IPS DF 6.9 (cell line): ENCODE measurements at regions not wholly inside any gene's neighbourhood (a gene's known extent, or its start where the extent isn't known, plus 50 kb on each side); places are given as distances from the start of the nearest gene placed in this dataset.

Source experiments
- DNase-seq: peaks from one replicate; pipeline ENCODE4 v3.0.0-alpha.2; 2013; ENCODE audit warnings: low read depth, low spot score
- H3K27ac ChIP-seq: one replicate; pipeline ENCODE4 v1.5.1; 2013; ENCODE audit warnings: low read length, control low read depth
- H3K27me3 ChIP-seq: 2 replicates; pipeline ENCODE4 v1.6.1; 2013; ENCODE audit warnings: mild to moderate bottlenecking, low read length; ENCODE audit not compliant: control insufficient read depth, insufficient read depth
- H3K36me3 ChIP-seq: 2 replicates; pipeline ENCODE4 v1.6.1; 2013; ENCODE audit warnings: low read length; ENCODE audit not compliant: control insufficient read depth, insufficient read depth
- H3K4me1 ChIP-seq: 2 replicates; pipeline ENCODE4 v1.6.1; 2013; ENCODE audit warnings: low read length; ENCODE audit not compliant: control insufficient read depth, insufficient read depth
- H3K4me3 ChIP-seq: 2 replicates; pipeline ENCODE4 v1.5.1; 2013; ENCODE audit warnings: mild to moderate bottlenecking, low read length
- H3K9me3 ChIP-seq: 2 replicates; pipeline ENCODE4 v1.6.1; 2013; ENCODE audit warnings: low read length, inconsistent platforms; ENCODE audit not compliant: control insufficient read depth, insufficient read depth
- whole genome bisulfite sequencing: extraction: QIAGEN DNeasy Blood & Tissue Kit; methylation state at CpG from one replicate; pipeline ENCODE4 v1.1.7; 2013; ENCODE audit warnings: mixed read lengths, missing lambda C conversion rate; ENCODE audit not compliant: insufficient read length, insufficient coverage; 5-methylcytosine and 5-hydroxymethylcytosine counted together

DNA sequence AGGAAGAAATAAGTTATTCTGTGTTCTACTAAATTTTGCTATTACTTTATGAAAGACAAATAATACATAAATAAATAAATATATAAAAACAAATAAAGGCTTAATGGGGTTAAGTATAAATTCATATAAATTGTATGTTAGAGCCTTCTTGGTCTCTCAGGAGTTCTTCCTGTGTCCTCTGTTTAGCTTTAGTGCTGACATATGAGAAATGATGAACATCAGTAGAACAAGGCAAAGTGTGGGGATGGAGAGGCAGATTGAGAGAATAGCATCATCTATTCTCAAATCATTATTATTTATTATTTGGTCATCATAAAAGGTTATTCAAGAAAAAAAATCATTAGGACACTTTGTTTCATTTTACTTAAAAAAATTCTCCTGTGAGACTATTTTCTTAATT is 468.1 kb upstream of the CHST9 start:
- Histone ChIP-seq H3K36me3 (no peaks in the 10 kb centered on the region), H3K4me3 (no peak overlapping the region), H3K9me3 (no peaks in the 10 kb centered on the region), H3K27ac (no peak overlapping the region), H3K4me1 (peaks cover 2% of the 10 kb centered on the region; the same call in 1 of the 2 replicates), H3K27me3 (no peaks in the 10 kb centered on the region)
- DNase-seq = no peak

DNA sequence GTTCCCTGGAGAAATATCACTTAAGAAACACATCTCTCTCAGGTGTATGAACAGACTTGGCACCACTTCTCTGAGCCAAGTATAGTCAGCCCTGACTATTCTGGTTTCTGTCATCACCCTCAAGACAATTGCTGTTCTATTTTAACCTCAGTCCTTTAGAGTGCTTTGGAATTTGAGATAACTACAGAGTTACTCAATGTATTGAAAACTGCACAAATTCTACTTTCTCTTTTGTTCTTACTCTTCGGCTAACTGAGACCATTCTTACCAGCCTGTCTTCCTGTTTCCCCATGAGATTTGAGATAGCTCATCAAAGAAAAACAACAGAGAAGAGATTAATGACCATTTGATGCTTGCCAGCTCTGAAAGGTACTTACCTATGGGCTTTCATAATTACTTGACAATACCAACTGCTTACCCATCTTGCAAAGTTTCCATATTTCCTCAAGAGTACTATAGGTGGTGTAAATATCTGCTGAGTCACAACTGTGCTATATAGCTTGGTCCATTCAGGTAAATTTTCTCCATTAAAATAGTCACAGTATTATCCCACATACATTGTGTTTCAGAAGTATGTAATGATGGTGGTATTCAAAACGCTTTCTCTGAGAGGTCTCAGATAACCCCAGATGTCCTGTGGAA is 467.5 kb upstream of the CHST9 start:
- no peak for DNase-seq
- no CpG with 5 or more reads among the region's 2 CpGs for WGBS
- no peaks in the 10 kb centered on the region for H3K36me3 ChIP-seq
- no peaks in the 10 kb centered on the region for H3K9me3 ChIP-seq
- H3K27me3 ChIP-seq = no peaks in the 10 kb centered on the region
- H3K4me1 ChIP-seq = peaks cover 2% of the 10 kb centered on the region; the same call in 1 of the 2 replicates
- no peak overlapping the region for H3K4me3 ChIP-seq
- H3K27ac ChIP-seq = no peak overlapping the region

DNA sequence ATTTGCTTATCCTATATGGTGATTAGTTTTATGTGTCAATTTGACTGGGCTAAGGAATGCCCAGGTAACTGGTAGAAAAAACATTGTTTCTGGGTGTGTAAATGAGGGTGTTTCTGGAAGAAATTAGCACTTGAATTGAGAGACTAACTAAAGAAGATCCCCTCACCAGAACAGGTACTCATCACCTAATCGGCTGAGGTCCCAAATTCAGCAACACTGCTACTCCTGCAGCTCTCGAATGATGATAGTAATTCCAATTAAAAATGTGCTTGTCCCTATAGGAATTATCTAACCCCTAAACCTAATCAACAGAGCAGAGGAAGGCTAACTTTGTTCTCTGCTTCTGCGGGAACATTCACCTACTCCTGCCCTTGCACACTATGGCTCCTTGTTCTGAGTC is 464.5 kb upstream of the CHST9 start:
- H3K36me3 ChIP-seq = no peaks in the 10 kb centered on the region
- no peak overlapping the region for H3K4me3 ChIP-seq
- no peaks in the 10 kb centered on the region for H3K27me3 ChIP-seq
- no peaks in the 10 kb centered on the region for H3K9me3 ChIP-seq
- H3K4me1 ChIP-seq = peaks cover 2% of the 10 kb centered on the region; the same call in 1 of the 2 replicates
- H3K27ac ChIP-seq = no peak overlapping the region
- WGBS = no CpG with 5 or more reads among the region's 3 CpGs
- DNase-seq = no peak

DNA sequence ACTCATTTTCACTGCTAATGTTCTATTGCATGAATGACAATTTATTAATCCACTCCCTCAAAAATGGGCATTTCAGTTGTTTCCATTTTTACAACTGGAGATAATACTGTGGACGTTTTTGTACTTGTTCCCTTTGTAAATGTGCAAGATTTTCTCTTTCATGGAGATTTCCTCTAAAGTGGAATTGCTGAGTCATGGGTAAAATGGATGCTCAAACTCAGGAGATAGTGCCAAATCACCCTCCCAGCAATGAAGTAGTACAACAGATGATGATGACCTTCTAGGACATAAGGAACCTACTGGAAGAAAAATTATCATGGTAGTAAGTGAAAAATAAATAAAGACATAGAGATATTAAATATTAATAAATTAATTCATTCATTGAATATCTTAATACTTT is 460.8 kb upstream of the CHST9 start:
- no peaks in the 10 kb centered on the region for H3K36me3 ChIP-seq
- H3K4me3 ChIP-seq = no peak overlapping the region
- no peak for DNase-seq
- no CpG with 5 or more reads among the region's 1 CpG for WGBS
- H3K27ac ChIP-seq = no peak overlapping the region
- H3K9me3 ChIP-seq = no peaks in the 10 kb centered on the region
- no peaks in the 10 kb centered on the region for H3K27me3 ChIP-seq
- H3K4me1 ChIP-seq = peaks cover 2% of the 10 kb centered on the region; the same call in 1 of the 2 replicates

DNA sequence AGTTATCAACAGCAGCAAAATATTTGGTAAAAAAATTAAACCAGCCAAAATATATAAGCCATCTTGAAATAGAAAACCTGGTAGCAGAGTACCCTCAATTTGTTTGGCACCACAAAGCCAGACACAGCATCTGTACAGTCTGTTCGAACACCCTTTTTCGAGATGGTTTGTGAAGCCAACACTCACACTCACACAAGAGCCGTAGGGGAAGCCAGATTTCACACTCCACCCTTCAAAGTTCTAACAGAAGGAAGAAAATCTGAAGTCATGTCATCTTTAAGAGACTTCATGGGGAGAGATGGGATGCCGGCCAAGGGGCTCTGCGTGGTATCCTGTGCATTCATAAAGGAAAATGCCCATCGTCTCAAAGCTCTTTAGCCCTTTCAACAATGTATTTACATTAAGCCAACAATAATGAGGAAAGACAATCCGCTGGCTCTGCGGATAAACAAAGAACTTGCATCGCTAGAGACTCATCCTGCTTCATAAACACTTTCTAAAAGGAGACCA is 451.5 kb upstream of the CHST9 start:
- no peaks in the 10 kb centered on the region for H3K9me3 ChIP-seq
- no peaks in the 10 kb centered on the region for H3K27me3 ChIP-seq
- DNase-seq = no peak
- WGBS = no CpG with 5 or more reads among the region's 9 CpGs
- no peaks in the 10 kb centered on the region for H3K4me1 ChIP-seq
- no peak overlapping the region for H3K27ac ChIP-seq
- no peaks in the 10 kb centered on the region for H3K36me3 ChIP-seq
- H3K4me3 ChIP-seq = no peak overlapping the region

DNA sequence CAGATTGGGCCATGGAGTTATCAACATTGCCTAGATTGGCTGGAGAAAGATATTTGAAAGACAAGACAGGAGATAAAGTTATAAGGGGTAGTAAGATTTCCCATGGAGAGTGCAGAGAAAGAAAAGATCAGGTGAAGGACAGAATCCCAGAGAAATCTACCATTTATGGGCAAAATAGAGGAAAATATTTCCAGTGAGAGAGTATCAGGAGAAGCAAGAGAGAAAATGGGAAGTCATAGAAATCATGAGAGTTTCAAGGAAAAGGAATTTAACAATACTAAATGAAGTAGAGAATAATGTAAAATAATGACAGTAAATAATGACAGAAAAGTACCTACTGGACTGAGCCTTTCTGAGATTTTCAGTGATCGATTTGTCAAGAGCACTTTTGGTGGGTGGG is 447.6 kb upstream of the CHST9 start:
- H3K27me3 ChIP-seq = no peaks in the 10 kb centered on the region
- H3K36me3 ChIP-seq = no peaks in the 10 kb centered on the region

DNA sequence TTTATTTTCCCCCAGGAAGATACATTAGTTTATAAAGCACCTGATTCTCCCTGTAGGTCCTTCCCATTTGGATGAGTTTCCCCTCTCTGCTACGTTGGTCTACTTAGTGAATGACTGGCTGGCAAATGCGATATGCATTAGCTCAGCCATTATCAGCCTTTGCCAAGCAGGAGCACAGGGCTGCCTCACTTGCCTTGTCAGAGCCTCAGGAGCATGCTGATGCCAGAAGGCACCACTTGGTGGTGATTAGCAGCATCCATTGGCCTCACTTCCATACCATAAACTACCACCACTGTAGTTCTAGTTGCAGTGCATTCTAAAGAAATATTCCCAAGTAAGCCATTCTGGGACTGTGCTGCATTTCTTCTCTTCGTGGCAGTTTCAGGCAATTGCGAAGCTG is 442.8 kb upstream of the CHST9 start:
- no peak for DNase-seq
- no CpG with 5 or more reads among the region's 4 CpGs for WGBS
- H3K4me1 ChIP-seq = no peaks in the 10 kb centered on the region

More for the DNA sequence above, 447.6 kb upstream of the CHST9 start:
- Histone ChIP-seq H3K4me3 (no peak overlapping the region), H3K9me3 (no peaks in the 10 kb centered on the region), H3K27ac (no peak overlapping the region), H3K4me1 (no peaks in the 10 kb centered on the region)
- no CpG with 5 or more reads among the region's 1 CpG for WGBS
- no peak for DNase-seq

DNA sequence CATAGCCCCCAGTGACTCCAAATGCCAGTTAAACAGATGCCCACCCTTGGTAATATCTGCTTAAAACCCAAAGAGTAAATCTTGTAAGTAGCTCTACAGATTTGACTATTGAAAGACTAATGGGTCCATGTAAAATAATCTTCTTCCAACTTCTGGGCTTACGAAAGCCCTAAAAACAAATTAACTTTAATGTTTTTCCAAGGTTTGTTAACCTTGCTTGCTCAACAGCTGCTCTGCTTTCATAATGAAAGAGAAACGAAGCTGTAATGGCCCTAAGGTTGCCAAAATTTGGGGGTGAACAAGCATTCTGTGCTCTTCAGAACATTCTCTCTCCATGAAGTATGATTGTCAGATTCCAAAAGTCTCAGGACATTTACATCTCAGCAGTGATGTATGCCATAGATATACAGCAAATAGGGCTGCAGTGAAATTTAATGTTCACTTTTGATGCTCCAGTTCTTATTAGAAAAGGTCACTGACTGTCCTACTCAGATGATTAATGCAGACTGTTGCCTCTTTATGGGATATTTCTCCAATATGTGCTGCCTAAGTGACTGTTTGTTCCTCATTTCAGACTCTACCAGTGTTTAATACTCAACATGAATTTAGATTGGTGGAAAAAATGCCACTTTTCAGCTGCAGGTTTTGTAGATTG is 436.3 kb upstream of the CHST9 start:
- no peaks in the 10 kb centered on the region for H3K4me1 ChIP-seq
- H3K36me3 ChIP-seq = no peaks in the 10 kb centered on the region
- WGBS = no CpG with 5 or more reads among the region's 2 CpGs
- H3K27ac ChIP-seq = no peak overlapping the region
- no peaks in the 10 kb centered on the region for H3K9me3 ChIP-seq
- H3K27me3 ChIP-seq = no peaks in the 10 kb centered on the region
- H3K4me3 ChIP-seq = no peak overlapping the region
- DNase-seq = no peak

More for the DNA sequence above, 442.8 kb upstream of the CHST9 start:
- Histone ChIP-seq H3K27me3 (no peaks in the 10 kb centered on the region), H3K36me3 (no peaks in the 10 kb centered on the region), H3K9me3 (no peaks in the 10 kb centered on the region), H3K27ac (no peak overlapping the region), H3K4me3 (no peak overlapping the region)

DNA sequence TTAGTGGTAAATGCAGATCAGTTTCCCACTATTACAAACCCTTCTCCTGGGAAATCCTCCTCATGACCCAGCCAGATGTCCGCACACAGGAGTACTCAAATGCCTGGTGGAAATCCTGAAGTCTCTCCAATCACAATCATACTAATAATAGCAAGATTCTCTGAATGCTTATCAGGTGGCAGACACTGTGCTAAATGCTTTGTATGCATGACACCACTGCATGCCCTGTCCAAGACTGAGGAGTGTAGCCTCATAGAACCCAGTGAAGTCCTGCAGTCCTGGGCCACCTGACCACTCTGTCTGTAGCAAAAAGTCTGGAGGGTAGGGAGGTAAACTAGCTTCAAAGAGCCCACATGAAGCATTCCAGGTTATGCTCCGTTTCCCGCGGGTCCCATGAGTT is 434.8 kb upstream of the CHST9 start:
- no peak overlapping the region for H3K27ac ChIP-seq
- no peak for DNase-seq
- WGBS = no CpG with 5 or more reads among the region's 4 CpGs
- no peaks in the 10 kb centered on the region for H3K36me3 ChIP-seq
- no peak overlapping the region for H3K4me3 ChIP-seq
- no peaks in the 10 kb centered on the region for H3K9me3 ChIP-seq
- no peaks in the 10 kb centered on the region for H3K27me3 ChIP-seq
- no peaks in the 10 kb centered on the region for H3K4me1 ChIP-seq

DNA sequence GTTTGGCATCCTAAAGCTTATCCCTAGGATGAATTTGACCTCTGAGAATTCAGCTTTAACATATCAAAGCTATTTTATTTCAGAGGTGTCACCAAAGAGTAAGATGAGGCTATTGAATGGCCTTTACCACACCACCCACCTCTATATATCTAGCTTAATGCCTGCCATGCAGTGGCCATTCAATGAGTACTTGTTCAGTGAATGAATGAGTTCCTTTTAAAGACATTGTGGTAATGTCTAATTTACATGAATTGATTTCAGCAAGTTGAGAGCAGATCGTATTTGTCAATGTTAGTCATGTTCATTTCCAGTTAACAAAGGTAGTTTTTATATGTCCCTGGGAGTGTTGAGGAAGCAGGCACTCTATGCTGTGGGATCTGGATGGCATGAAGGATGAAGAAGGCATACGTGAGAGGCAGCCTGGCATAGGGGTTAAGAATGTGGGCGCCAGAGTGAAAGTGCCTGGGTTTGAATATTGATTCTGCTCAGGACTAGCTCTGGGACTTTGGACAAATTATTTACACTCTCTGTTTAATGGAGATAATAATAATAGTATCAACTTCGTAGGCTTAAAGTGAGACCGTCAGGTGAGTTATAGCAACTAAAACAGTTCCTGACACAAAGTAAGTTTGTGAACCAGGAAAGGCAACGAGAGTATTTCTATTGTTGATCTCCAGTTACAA is 434.1 kb upstream of the CHST9 start:
- Histone ChIP-seq H3K27ac (no peak overlapping the region), H3K9me3 (no peaks in the 10 kb centered on the region), H3K4me3 (no peak overlapping the region), H3K36me3 (no peaks in the 10 kb centered on the region), H3K4me1 (no peaks in the 10 kb centered on the region), H3K27me3 (no peaks in the 10 kb centered on the region)
- WGBS = no CpG with 5 or more reads among the region's 6 CpGs
- DNase-seq = no peak
